Mesothelial cell of epicardium (in vitro differentiated cells): ENCODE measurements at regions not wholly inside any gene's neighbourhood (a gene's known extent, or its start where the extent isn't known, plus 50 kb on each side); places are given as distances from the start of the nearest gene placed in this dataset.

Experiments
- DNase-seq, 2 experiments: peaks; one replicate each; pipeline ENCODE4 v3.0.0; 2021; ENCODE audit warnings: low spot score in 2 of 2; ENCODE audit not compliant: unreplicated experiment in 2 of 2
- H3K27ac Mint-ChIP-seq: 2 replicates; pipeline ENCODE4 v1.8.0; 2021; ENCODE audit warnings: mixed read lengths
- H3K27me3 Mint-ChIP-seq: 2 replicates; pipeline ENCODE4 v1.8.0; 2021; ENCODE audit warnings: low read depth, mixed read lengths
- H3K36me3 Mint-ChIP-seq: 2 replicates; pipeline ENCODE4 v1.8.0; 2021; ENCODE audit warnings: mixed read lengths
- H3K4me1 Mint-ChIP-seq: 2 replicates; pipeline ENCODE4 v1.8.0; 2021; ENCODE audit warnings: mixed read lengths
- H3K4me3 Mint-ChIP-seq: 2 replicates; pipeline ENCODE4 v1.8.0; 2021; ENCODE audit warnings: mild to moderate bottlenecking, moderate library complexity, mixed read lengths
- H3K9me3 Mint-ChIP-seq: 2 replicates; pipeline ENCODE4 v1.8.0; 2021; ENCODE audit warnings: mixed read lengths
- CTCF ChIP-seq: fragments of 200-600 bp; sonication (generic); IDR thresholded peaks from one replicate; pipeline ENCODE4 v1.5.0; 2021; ENCODE audit warnings: antibody characterized with exemption; ENCODE audit not compliant: unreplicated experiment

GRCh38 chrX:45784590-45784989 lies 583.9 kb upstream of the DIPK2B start:
- Mint-ChIP-seq H3K4me3 (no peak overlapping the region), H3K27me3 (no peaks in the 10 kb centered on the region), H3K27ac (no peak overlapping the region), H3K4me1 (peaks cover 29% of the 10 kb centered on the region), H3K36me3 (peaks cover 5% of the 10 kb centered on the region), H3K9me3 (peaks cover 25% of the 10 kb centered on the region)
- no peak for TF ChIP-seq CTCF
- no peak for DNase-seq

- TF ChIP-seq CTCF: no peak
- peaks cover 32% of the 10 kb centered on the region for H3K9me3 Mint-ChIP-seq
- H3K27me3 Mint-ChIP-seq: no peaks in the 10 kb centered on the region
- peak overlapping the region; percentile 71 for H3K27ac Mint-ChIP-seq
- no peak overlapping the region for H3K4me3 Mint-ChIP-seq
- DNase-seq: no peak
- peaks cover 5% of the 10 kb centered on the region for H3K36me3 Mint-ChIP-seq
- peaks cover 17% of the 10 kb centered on the region for H3K4me1 Mint-ChIP-seq
Observed at GRCh38 chrX:45783002-45783401, 582.3 kb upstream of the DIPK2B start.

DNA sequence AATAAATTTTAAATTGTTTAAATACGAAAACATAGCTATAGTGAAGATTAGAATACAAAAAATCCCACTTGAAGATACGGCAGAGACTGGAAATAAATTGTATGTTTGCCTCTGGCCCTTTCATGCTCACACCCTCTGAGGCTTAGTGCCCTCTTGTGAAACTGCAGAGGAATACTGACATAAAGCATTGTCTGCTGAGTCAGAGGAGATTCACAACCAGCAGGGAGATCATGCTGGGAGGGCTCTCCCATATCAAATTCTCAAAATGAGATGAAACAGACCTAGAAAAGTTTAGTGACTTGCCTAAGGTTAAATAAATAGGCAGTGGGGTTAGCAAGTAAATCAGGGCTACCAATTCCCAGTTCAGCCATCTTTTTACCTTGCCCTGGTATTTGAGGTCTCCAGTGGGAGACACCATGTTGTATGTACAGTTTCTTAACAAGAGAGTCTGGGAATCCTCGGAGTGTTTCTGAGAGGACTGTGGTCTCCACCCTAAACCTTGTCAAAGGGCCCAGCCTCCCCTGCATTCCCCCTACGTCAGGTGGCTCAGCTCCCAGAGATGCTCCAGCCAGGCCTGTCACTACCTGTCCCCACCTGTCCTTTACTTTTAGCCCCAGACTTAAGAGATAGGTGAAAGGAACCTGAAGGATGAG lies 581.4 kb upstream of the DIPK2B start:
- no peak for DNase-seq
- H3K27ac Mint-ChIP-seq: peak overlapping the region; percentile 71
- peaks cover 33% of the 10 kb centered on the region for H3K9me3 Mint-ChIP-seq
- peaks cover 5% of the 10 kb centered on the region for H3K36me3 Mint-ChIP-seq
- H3K4me3 Mint-ChIP-seq: no peak overlapping the region
- H3K4me1 Mint-ChIP-seq: peaks cover 14% of the 10 kb centered on the region
- H3K27me3 Mint-ChIP-seq: no peaks in the 10 kb centered on the region
- TF ChIP-seq CTCF: no peak

- no peaks in the 10 kb centered on the region for H3K36me3 Mint-ChIP-seq
- no peaks in the 10 kb centered on the region for H3K27me3 Mint-ChIP-seq
- peaks cover 32% of the 10 kb centered on the region for H3K4me1 Mint-ChIP-seq
- no peak overlapping the region for H3K4me3 Mint-ChIP-seq
- peaks cover 32% of the 10 kb centered on the region for H3K9me3 Mint-ChIP-seq
- TF ChIP-seq CTCF: no peak
- no peak overlapping the region for H3K27ac Mint-ChIP-seq
- no peak for DNase-seq
Observed at GRCh38 chrX:45778616-45779015, 577.9 kb upstream of the DIPK2B start.

DNA sequence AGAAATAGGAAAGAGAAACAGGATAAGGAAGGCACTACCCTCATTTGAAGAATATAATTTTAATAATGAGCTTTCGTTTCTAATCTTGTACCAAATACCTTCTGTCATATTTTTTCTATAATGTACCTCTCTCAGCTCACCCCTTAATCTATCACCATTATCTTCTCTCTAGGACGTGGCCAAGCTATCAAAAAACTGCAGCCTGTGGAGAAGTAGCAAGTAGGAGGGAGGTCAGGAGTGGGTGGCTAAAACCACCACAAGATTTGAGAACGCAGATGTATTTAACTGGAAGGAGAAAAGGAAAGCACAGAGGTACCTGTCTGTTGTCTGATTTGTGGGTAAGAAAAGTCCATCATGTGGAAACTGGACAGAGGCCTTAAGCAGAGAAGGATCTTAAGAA lies 576.7 kb upstream of the DIPK2B start:
- H3K27ac Mint-ChIP-seq: peak overlapping the region; percentile 10

More for the DNA sequence above, 576.7 kb upstream of the DIPK2B start:
- Mint-ChIP-seq H3K9me3 (peaks cover 29% of the 10 kb centered on the region), H3K4me1 (peaks cover 39% of the 10 kb centered on the region), H3K4me3 (no peak overlapping the region), H3K36me3 (no peaks in the 10 kb centered on the region), H3K27me3 (no peaks in the 10 kb centered on the region)
- no peak for DNase-seq
- no peak for TF ChIP-seq CTCF
